Gastrocnemius medialis (tissue), 4 donors: ENCODE measurements at regions not wholly inside any gene's neighbourhood (a gene's known extent, or its start where the extent isn't known, plus 50 kb on each side); places are given as distances from the start of the nearest gene placed in this dataset.

Source experiments
- ATAC-seq, 2 donors: fragments of 150-250 bp; one replicate each; pipeline ENCODE4 v1.9.1; 2016
- DNase-seq, 2 donors: peaks; one replicate each; pipeline ENCODE4 v3.0.0-alpha.2; 2019
- H3K27ac ChIP-seq, 4 donors: fragments of 200-600 bp; sonication (generic); 1 replicate in 1 of 4; 2 replicates in 3 of 4; pipeline ENCODE4 v1.5.1; 2016 to 2018; ENCODE audit warnings: mild to moderate bottlenecking in 2 of 4, moderate library complexity in 1 of 4
- H3K27me3 ChIP-seq, 3 donors: fragments of 200-600 bp; sonication (generic) in 2 of 3; 1 replicate in 1 of 3; 2 replicates in 2 of 3; pipeline versions ENCODE4 v1.5.1 to v1.6.0; 2016 to 2019; ENCODE audit warnings: mild to moderate bottlenecking in 1 of 3, moderate library complexity in 1 of 3
- H3K36me3 ChIP-seq, 2 donors: fragments of 200-600 bp; sonication (generic) in 1 of 2; one replicate each; pipeline ENCODE4 v1.5.1; 2017 to 2018
- H3K4me1 ChIP-seq, 2 donors: fragments of 200-600 bp; sonication (generic) in 1 of 2; one replicate each; pipeline ENCODE4 v1.5.1; 2016 to 2017; ENCODE audit warnings: mild to moderate bottlenecking in 2 of 2
- H3K4me3 ChIP-seq, 4 donors: fragments of 200-600 bp; sonication (generic) in 3 of 4; 1 replicate in 1 of 4; 2 replicates in 3 of 4; pipeline ENCODE4 v1.5.1; 2016 to 2019; ENCODE audit warnings: mild to moderate bottlenecking in 2 of 4
- H3K9me3 ChIP-seq, 3 donors: fragments of 200-600 bp; sonication (generic) in 2 of 3; 1 replicate in 1 of 3; 2 replicates in 2 of 3; pipeline ENCODE4 v1.5.1; 2016 to 2019
- POLR2A ChIP-seq, 2 donors: fragments of 450-650 bp; IDR thresholded peaks; one replicate each; pipeline ENCODE4 v1.6.1; 2017; ENCODE audit warnings: antibody characterized with exemption in 2 of 2, mild to moderate bottlenecking in 2 of 2, moderate library complexity in 2 of 2
- in situ Hi-C, 4 donors: fragments of 200-750 bp; cut with MboI; loops; one replicate each; pipeline versions ENCODE4 v1.15.0 to v1.8.0; 2017; ENCODE audit warnings: low sequenced_read_pairs in 4 of 4
- intact Hi-C: fragments of 100-400 bp; cut with DNase I; formaldehyde crosslinking; loops from one replicate; pipeline ENCODE4 v1.15.1; 2023; ENCODE audit warnings: low total_unique reads
- TF ChIP-seq, protein P1 (sequence below), 5 experiments: fragments of 450-650 bp in 3 of 5; fragments of 200-600 bp in 2 of 5; sonication (generic) in 2 of 5; IDR thresholded peaks in 4 of 5; conservative IDR thresholded peaks in 1 of 5; 1 replicate in 4 of 5; 2 replicates in 1 of 5; pipeline ENCODE4 v1.5.1; 2016 to 2019; ENCODE audit warnings: antibody characterized with exemption in 5 of 5, mild to moderate bottlenecking in 3 of 5, moderate library complexity in 3 of 5

DNA sequence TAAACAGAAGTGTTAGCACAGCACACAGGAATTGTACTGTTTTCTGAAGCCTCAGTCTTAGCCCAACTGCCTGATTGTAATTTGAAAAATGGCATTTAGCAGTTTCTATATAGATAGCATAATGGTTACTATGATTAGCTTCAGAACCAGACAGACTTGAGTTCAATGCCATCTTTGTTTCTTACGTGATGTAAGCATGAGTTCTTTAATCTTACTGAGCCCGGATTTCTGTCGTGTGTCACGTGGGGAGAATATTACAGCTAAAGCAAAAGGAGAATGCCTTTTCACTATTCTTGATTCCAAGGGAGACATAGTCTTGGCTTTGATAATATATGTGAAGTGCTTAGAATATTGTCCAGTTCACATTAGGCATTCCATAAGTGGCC, 407.3 kb downstream of the STIM2 start:
- Histone ChIP-seq H3K4me1 (no peaks in the 10 kb centered on the region), H3K9me3 (no peaks in the 10 kb centered on the region), H3K27ac (no peak overlapping the region), H3K27me3 (no peaks in the 10 kb centered on the region), H3K4me3 (no peak overlapping the region), H3K36me3 (no peaks in the 10 kb centered on the region)
- in situ Hi-C loops: no loop called here
- no peak for DNase-seq
- TF ChIP-seq POLR2A (IDR thresholded peaks at IDR 0.05): no peak
- TF ChIP-seq, protein P1, sequence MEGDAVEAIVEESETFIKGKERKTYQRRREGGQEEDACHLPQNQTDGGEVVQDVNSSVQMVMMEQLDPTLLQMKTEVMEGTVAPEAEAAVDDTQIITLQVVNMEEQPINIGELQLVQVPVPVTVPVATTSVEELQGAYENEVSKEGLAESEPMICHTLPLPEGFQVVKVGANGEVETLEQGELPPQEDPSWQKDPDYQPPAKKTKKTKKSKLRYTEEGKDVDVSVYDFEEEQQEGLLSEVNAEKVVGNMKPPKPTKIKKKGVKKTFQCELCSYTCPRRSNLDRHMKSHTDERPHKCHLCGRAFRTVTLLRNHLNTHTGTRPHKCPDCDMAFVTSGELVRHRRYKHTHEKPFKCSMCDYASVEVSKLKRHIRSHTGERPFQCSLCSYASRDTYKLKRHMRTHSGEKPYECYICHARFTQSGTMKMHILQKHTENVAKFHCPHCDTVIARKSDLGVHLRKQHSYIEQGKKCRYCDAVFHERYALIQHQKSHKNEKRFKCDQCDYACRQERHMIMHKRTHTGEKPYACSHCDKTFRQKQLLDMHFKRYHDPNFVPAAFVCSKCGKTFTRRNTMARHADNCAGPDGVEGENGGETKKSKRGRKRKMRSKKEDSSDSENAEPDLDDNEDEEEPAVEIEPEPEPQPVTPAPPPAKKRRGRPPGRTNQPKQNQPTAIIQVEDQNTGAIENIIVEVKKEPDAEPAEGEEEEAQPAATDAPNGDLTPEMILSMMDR (IDR thresholded peaks at IDR 0.05 in 4 of 5, conservative IDR thresholded peaks at IDR 0.05 in 1 of 5): no peak
- ATAC-seq: no peak
- intact Hi-C loops: no loop called here

DNA sequence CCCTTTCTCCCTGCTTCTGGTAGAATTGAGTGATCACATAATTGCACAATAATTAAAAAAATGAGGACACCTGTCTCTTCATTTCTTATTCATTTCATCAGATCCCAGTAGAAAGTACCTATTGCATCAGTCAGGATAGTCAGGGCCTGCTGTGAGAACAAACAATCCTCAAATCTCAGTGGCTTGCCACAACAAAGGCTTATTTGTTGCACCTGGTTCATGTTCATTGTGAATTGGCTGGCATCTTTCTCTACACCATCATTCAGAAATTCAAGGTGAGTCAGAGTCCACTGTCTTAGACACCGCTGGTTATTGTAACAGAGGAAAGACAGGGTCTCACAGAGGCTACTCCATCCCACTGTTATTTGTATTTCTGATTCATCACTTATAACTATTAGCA, 409.8 kb downstream of the STIM2 start:
- in situ Hi-C loops: no loop called here
- no peak for DNase-seq

GRCh38 chr4:27271555-27271954, 410.9 kb downstream of the STIM2 start:
- Histone ChIP-seq H3K36me3 (no peaks in the 10 kb centered on the region), H3K4me3 (no peak overlapping the region), H3K9me3 (no peaks in the 10 kb centered on the region), H3K27me3 (no peaks in the 10 kb centered on the region), H3K4me1 (no peaks in the 10 kb centered on the region), H3K27ac (no peak overlapping the region)
- ATAC-seq: no peak
- TF ChIP-seq, protein P1 (IDR thresholded peaks at IDR 0.05 in 4 of 5, conservative IDR thresholded peaks at IDR 0.05 in 1 of 5): no peak
- TF ChIP-seq POLR2A (IDR thresholded peaks at IDR 0.05): no peak
- in situ Hi-C loops: no loop called here
- no peak for DNase-seq
- intact Hi-C loops: no loop called here

More for the DNA sequence above, 409.8 kb downstream of the STIM2 start:
- TF ChIP-seq POLR2A (IDR thresholded peaks at IDR 0.05): no peak
- TF ChIP-seq, protein P1 (IDR thresholded peaks at IDR 0.05 in 4 of 5, conservative IDR thresholded peaks at IDR 0.05 in 1 of 5): no peak
- Histone ChIP-seq H3K36me3 (no peaks in the 10 kb centered on the region), H3K9me3 (no peaks in the 10 kb centered on the region), H3K27ac (no peak overlapping the region), H3K27me3 (no peaks in the 10 kb centered on the region), H3K4me1 (no peaks in the 10 kb centered on the region), H3K4me3 (no peak overlapping the region)
- intact Hi-C loops: no loop called here
- ATAC-seq: no peak

GRCh38 chr4:27272217-27272616, 411.6 kb downstream of the STIM2 start:
- in situ Hi-C loops: no loop called here
- no peaks in the 10 kb centered on the region for H3K36me3 ChIP-seq
- intact Hi-C loops: no loop called here
- H3K27me3 ChIP-seq: no peaks in the 10 kb centered on the region
- no peak for DNase-seq
- no peak for TF ChIP-seq POLR2A (IDR thresholded peaks at IDR 0.05)
- TF ChIP-seq, protein P1 (IDR thresholded peaks at IDR 0.05 in 4 of 5, conservative IDR thresholded peaks at IDR 0.05 in 1 of 5): no peak
- no peaks in the 10 kb centered on the region for H3K4me1 ChIP-seq
- no peak for ATAC-seq
- H3K27ac ChIP-seq: no peak overlapping the region
- no peak overlapping the region for H3K4me3 ChIP-seq
- H3K9me3 ChIP-seq: no peaks in the 10 kb centered on the region

DNA sequence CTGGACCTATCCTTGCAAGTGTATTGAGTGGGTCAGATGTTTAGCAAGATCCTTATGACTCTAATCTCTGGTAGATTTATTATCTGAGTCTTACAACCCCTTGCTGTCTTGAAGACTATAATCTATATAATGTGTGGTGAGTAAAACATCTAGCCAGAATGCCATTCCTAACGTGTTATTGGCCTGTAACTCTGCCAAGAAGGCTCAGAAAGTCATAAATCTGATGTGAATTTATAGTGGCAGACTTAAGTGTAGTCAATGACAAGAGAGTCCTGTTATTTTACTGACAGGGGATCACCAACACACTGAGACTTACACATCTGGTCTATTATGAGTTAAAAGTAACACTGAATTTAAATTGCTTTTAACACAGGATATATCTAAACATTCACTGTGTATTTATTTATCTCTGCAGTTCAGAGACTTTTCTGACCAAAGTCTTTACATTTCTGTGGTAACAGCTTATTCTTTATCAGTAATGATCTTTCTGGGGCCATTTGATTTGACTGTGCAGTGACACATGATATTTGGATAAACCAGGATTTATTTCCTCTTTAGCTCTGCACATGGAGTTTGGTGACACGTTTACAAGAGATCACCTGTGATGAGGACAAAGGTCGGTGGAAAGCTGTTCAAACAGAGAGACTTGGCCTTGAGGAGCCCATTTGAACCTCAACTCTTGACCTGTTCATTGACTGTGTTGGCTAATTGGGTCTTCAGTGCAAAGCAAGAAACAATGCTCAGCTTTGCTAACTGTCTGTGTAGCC, 415.8 kb downstream of the STIM2 start:
- no peak overlapping the region for H3K27ac ChIP-seq
- H3K4me1 ChIP-seq: no peaks in the 10 kb centered on the region
- no peaks in the 10 kb centered on the region for H3K36me3 ChIP-seq
- intact Hi-C loops: no loop called here
- H3K4me3 ChIP-seq: no peak overlapping the region
- no peaks in the 10 kb centered on the region for H3K27me3 ChIP-seq
- ATAC-seq (no peak), DNase-seq (no peak)
- TF ChIP-seq, protein P1 (IDR thresholded peaks at IDR 0.05 in 4 of 5, conservative IDR thresholded peaks at IDR 0.05 in 1 of 5): no peak
- in situ Hi-C loops: no loop called here
- H3K9me3 ChIP-seq: no peaks in the 10 kb centered on the region
